ENCODE measurements at regions not wholly inside any gene's neighbourhood (a gene's known extent, or its start where the extent isn't known, plus 50 kb on each side); places are given as distances from the start of the nearest gene placed in this dataset.

DNA sequence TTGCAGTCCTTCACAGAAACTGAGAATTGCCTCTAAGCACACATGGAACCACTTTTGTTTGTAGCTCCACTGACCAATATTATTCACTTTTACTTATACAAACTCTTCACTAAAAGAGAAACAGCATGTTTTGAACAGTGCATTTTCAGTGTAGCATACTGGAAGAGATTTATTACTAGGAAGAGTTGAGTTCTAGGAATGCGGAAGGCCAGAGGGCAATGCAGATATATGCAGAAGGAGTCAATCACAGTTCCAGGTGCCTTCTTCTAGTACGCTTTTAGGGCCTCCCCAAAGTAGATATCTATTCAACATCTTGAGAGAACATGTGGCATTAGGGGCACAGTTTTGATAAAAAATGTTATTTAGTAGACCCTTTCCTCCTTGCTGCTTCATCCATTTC lies 1654.0 kb upstream of the ZEB2 start:
- TF ChIP-seq, protein P1, sequence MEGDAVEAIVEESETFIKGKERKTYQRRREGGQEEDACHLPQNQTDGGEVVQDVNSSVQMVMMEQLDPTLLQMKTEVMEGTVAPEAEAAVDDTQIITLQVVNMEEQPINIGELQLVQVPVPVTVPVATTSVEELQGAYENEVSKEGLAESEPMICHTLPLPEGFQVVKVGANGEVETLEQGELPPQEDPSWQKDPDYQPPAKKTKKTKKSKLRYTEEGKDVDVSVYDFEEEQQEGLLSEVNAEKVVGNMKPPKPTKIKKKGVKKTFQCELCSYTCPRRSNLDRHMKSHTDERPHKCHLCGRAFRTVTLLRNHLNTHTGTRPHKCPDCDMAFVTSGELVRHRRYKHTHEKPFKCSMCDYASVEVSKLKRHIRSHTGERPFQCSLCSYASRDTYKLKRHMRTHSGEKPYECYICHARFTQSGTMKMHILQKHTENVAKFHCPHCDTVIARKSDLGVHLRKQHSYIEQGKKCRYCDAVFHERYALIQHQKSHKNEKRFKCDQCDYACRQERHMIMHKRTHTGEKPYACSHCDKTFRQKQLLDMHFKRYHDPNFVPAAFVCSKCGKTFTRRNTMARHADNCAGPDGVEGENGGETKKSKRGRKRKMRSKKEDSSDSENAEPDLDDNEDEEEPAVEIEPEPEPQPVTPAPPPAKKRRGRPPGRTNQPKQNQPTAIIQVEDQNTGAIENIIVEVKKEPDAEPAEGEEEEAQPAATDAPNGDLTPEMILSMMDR (IDR thresholded peaks at IDR 0.05; ENCODE audit: extremely low read depth, insufficient read depth, missing control alignments) = no peak
- DNase-seq (ENCODE audit: low spot score) = no peak
- in situ Hi-C loops (cut with MboI; ENCODE audit: low pct_unique_long_range_greater_than_20kb, low sequenced_read_pairs, unreplicated experiment) = no loop called here

DNA sequence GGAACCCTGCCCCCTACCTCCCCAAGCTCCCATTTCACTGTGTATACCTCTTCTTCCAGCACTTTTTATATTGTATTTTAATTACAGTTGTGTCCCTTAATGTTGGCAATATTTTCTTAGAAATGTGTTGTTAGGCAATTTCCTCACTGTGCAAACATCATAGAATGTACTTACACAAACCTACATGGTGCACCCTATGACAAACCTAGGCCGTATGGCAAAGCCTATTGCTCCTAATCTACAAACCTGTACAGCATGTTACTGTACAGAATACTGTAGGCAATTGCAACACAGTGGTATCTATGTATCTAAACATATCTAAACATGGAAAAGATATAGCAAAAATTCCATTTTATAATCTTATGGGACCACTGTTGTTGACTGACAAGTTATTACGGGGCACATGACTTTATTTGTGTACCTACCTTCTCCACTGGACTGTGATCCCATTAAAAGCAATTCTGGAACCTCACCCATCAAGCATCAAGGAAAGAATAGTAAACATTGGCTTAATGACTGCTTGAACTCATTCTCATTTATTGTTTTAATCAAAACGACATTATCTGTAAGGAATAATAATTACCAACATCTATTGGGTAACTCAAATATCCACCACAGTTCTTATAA lies 1641.5 kb upstream of the ZEB2 start:
- no peak for DNase-seq (ENCODE audit: low spot score)
- TF ChIP-seq, protein P1 (IDR thresholded peaks at IDR 0.05; ENCODE audit: extremely low read depth, insufficient read depth, missing control alignments) = no peak
- in situ Hi-C loops (cut with MboI; ENCODE audit: low pct_unique_long_range_greater_than_20kb, low sequenced_read_pairs, unreplicated experiment) = no loop called here

DNA sequence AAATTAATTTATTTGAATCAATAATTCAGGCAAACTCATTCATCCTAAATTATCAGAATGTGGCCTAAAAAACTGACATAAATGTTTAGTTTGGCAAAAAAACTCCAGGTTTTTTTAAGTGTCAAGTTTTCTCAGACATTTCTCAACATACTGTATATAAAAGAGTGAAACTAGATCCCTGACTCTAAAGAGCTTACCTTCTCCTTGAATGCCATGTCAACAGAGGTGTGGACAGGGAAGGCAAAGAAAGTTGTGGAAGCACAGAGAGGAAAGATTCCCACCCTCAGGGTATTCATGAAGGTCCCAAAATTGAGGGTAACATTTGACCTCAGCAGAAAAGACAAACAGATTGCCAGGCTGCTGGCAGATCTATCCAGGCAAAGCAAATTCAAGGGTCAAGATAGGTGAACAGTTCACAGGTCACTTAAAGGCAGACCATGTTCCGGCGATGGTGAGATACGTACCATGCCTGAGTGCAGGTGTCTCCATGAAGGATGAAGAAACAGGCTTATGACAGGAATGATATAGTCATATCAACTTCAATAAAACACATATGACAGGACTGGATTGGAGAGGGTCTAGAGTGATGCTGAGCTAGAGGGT lies 1638.3 kb upstream of the ZEB2 start:
- TF ChIP-seq, protein P1 (IDR thresholded peaks at IDR 0.05; ENCODE audit: extremely low read depth, insufficient read depth, missing control alignments) = no peak
- no peak for DNase-seq (ENCODE audit: low spot score)
- in situ Hi-C loops (cut with MboI; ENCODE audit: low pct_unique_long_range_greater_than_20kb, low sequenced_read_pairs, unreplicated experiment) = no loop called here

DNA sequence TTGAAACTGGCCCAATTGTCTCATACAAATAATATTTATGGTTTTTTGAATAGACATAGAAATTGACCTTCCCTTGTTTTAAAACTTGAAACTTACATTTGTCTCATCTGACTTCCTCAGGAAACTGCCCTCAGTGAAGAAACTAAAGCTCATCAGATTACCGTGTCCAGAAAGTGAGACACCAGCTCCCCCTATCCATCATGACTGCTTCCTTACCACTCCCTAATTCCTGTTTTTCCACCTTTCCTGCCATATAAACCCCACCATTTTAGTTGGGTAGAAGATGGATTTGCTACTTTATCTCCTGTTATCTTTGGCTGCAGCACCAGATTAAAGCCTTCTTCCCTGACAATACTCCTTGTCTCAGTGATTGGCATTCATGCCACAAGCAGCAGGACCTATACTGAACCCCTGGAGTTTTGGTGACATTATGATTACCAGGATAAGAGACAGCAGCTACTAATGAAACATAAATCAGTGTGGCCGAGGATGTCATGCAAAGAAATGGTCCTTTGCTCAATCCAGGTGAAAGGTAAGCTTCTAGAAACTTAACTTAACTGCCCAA lies 1627.6 kb upstream of the ZEB2 start:
- TF ChIP-seq, protein P1 (IDR thresholded peaks at IDR 0.05; ENCODE audit: extremely low read depth, insufficient read depth, missing control alignments) = no peak
- no peak for DNase-seq (ENCODE audit: low spot score)
- in situ Hi-C loops (cut with MboI; ENCODE audit: low pct_unique_long_range_greater_than_20kb, low sequenced_read_pairs, unreplicated experiment) = no loop called here

DNA sequence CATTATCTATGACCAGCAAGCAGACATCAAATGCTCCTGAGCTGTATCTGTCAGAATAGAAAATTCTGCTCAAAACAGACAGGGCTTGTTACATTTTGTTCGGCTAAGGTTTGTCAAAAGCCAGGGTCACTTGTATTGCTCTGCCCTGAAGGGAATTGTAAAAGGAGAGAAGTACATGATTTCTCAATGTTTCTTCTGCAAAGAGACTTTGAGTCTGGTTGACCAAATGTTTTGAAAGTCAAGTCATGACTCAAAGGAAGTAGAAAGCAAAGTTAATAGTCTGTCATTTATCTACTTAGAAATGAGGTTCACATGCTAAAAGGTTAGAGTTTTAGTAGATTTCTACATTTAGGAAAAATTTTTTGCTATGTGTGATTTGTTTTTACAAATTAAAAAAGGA lies 1624.1 kb upstream of the ZEB2 start:
- TF ChIP-seq, protein P1 (IDR thresholded peaks at IDR 0.05; ENCODE audit: extremely low read depth, insufficient read depth, missing control alignments) = no peak
- in situ Hi-C loops (cut with MboI; ENCODE audit: low pct_unique_long_range_greater_than_20kb, low sequenced_read_pairs, unreplicated experiment) = no loop called here
- DNase-seq (ENCODE audit: low spot score) = no peak

DNA sequence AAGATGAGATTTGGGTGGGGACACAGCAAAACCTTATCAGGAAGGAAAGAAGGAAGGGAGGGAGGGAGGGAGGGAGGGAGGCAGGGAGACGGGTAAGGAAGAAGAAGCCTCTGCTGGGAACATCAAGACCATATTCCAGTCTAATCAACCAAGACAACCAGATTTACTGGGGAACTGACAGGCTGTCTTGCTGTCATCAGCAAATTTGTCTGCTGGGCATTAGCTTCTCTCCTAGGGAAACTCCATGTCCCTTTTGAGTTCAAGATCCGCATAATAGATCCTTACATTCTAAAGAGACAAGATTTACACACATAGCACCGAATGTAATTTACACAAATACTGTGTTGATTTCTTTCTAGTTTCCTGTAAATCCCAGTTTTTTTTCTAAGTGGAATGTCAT lies 1618.9 kb upstream of the ZEB2 start:
- in situ Hi-C loops (cut with MboI; ENCODE audit: low pct_unique_long_range_greater_than_20kb, low sequenced_read_pairs, unreplicated experiment) = no loop called here
- TF ChIP-seq, protein P1 (IDR thresholded peaks at IDR 0.05; ENCODE audit: extremely low read depth, insufficient read depth, missing control alignments) = no peak

More for the DNA sequence above, 1618.9 kb upstream of the ZEB2 start:
- DNase-seq (ENCODE audit: low spot score) = no peak

All from GM13977 (cell line).